HG02884 (cell line): ENCODE measurements at regions not wholly inside any gene's neighbourhood (a gene's known extent, or its start where the extent isn't known, plus 50 kb on each side); places are given as distances from the start of the nearest gene placed in this dataset.
"Not testable (repeated sequence)": the region's sequence is repeated elsewhere in the genome, so short reads cannot be mapped to it uniquely, and the experiment has no call there.

Source experiments
- ATAC-seq: cut with Tn5 transposase; IDR thresholded peaks from one replicate; pipeline ENCODE4 v1.9.1; 2021; ENCODE audit warnings: mild to moderate bottlenecking, moderate library complexity; ENCODE audit not compliant: unreplicated experiment

GRCh38 chr6:78500299-78501089 lies 366.9 kb upstream of the IRAK1BP1 start:
- no peak for ATAC-seq

GRCh38 chr6:78502386-78502887 lies 364.9 kb upstream of the IRAK1BP1 start:
- no peak for ATAC-seq

DNA sequence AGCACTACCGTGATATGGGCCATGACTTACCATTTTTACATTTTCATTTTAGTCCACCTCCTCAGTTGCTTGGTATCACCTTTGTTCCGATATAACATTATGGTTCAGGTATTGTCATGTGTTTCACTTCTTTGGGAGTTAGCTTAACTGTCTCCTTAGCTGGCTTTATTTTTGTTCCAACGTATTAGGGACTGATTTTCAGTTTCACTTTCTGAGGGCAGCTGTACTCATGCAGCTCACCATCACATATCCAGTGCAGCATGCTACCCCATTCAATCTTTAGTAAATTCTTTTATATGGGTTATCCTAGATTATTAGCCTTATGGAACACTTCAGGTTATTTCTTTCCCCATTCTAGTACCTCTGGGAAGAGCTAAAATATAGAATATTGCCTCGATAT lies 362.2 kb upstream of the IRAK1BP1 start:
- ATAC-seq, result no peak

DNA sequence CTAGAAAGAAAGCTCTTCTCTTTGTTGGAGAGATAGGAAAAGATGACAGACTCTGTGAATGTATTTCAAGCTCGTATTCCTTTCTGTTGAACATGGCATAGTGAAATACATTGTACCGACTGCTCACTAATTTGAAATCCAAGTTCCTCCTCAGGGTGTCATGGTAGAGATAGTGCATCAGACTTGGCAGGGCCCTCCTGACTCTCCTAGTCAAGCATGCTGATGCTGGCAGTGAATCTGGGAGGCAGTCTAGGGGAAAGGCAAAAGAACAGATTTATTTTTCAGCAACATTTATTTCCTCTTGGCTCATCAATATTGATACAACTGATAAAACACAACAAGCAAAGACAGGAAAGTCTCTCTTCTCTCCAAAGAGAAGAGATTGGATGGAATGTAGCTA lies 356.3 kb upstream of the IRAK1BP1 start:
- no peak for ATAC-seq

DNA sequence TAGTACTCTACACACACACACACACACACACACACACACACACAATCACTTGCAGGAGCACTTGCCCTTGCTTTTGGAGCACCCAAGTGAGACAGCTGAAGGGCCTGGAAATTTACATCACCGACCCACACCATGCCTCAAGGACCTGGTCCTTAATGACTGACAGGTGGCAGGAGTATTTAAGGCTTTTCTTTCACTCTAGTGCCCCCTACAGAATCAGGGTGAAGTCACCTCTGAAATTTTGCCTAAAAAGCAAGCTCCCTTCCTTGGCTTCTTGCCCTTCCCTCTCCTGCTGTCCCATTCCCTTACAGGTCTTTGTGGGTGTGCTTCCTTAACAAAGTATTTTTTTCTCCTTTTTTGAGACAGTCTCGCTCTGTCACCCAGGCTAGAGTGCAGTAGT lies 353.5 kb upstream of the IRAK1BP1 start:
- no peak for ATAC-seq

GRCh38 chr6:78515271-78515670 lies 352.1 kb upstream of the IRAK1BP1 start:
- no peak for ATAC-seq

DNA sequence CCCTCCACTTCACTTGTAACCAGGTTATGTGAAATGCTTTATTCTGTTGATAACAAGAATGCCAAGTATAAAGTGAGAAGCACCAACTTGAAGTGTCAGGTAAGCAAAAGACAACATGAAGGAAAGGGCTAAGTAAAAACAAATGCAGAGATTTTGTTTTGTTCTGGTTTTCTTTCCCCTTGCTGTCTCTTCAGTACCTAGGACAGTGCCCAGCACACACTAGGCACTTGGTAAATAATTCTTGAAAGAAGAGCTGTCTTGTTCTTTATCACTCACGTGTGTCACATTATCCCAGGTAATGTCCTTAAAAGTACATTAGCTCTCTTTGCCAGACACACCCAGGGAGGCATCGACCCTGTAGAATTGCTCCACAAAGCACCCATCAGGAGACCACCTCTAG lies 350.0 kb upstream of the IRAK1BP1 start:
- ATAC-seq, result no peak

DNA sequence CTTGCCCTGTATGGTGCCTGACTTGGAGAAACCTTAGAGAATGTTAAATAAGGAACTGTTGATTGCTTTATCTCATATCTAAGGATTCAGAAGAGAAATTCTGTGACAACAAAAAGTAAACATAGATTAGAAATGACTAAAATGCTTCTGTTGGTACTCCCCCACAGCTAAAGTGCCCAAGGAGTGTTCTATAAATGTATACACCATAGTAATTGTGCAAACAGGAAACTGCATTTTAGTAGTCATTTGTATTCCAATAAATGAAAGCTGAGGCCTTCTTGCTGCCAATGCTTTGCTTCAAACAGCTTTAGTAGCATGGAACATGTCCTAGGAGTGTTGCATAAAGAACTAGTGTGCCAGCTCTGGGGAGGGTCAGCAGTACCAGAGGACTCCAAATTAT lies 343.7 kb upstream of the IRAK1BP1 start:
- ATAC-seq, result no peak

GRCh38 chr6:78525976-78526375 lies 341.4 kb upstream of the IRAK1BP1 start:
- no peak for ATAC-seq

GRCh38 chr6:78526432-78526831 lies 340.9 kb upstream of the IRAK1BP1 start:
- no peak for ATAC-seq

GRCh38 chr6:78528926-78529325 lies 338.4 kb upstream of the IRAK1BP1 start:
- ATAC-seq, result no peak

- ATAC-seq, result no peak
Observed at GRCh38 chr6:78530208-78530607, 337.1 kb upstream of the IRAK1BP1 start.

- ATAC-seq, result no peak
Observed at GRCh38 chr6:78533426-78533825, 333.9 kb upstream of the IRAK1BP1 start.

DNA sequence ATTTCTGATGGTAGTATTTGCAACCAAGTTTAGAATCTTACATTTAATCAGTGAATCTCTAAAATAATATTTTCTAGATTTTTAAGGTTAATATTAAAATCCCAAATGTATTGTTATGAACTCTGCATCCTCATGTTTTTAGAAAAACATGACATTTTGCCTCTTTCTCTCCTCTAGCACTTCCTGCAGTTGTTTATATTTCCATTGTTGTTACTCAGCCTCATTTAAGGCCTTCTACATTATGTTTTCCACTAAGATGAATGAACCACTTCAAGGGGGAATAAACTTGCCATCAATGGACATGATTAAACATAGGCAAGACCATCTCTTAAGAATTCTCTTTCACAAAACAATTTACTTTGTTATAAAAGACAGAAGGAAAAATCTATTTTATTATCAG lies 333.5 kb upstream of the IRAK1BP1 start:
- ATAC-seq, result no peak

DNA sequence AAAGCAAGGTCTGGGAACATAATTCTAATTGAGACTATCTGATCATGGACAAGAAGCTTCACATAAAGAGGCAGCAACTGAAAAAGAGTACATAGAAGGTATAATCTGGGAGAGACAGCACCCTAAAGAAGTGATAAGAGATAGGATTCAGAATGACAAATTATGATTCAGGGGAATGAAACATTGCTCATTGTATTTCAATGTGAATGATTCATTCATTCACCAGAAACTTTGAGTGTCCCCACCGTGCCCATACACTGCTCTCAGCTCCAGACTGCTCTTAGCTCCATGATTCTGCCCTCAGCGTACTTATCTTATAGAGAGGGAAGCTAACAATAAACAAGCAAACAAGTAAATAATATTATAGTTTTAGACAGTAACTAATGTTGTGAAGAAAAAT lies 329.3 kb upstream of the IRAK1BP1 start:
- no peak for ATAC-seq

DNA sequence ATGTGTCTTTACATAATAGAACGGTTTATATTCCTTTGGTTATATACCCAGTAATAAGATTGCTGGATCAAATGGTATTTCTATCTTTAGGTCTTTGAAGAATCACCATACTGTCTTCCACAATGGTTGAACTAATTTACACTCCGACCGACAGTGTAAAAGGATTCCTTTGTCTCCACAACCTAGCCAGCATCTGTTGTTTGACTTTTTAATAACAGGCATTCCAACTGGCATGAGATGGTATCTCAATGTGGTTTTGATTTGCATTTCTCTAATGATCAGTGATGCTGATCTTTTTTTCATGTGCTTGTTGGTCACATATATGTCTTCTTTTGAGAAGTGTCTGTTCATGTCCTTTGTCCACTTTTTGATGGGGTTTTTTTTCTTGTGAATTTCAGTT lies 319.7 kb upstream of the IRAK1BP1 start:
- ATAC-seq, result not testable (repeated sequence)

DNA sequence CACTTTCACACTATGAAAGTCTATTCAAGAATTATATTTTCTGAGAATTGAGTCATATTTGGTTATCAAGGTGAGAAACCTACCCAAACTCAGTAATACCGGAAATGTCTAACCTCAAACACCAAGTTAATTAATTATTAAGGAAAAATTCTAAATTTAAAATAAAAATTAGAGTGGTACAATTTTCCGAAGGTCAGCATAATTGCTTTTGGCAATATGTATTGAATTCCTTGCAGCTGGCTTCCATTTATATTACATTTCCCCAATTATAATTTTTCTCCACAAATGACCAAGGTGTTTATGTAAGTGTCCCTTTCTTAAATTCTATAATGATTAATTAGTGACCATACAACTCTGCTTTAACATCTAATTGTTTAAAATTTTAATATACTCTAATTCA lies 316.0 kb upstream of the IRAK1BP1 start:
- ATAC-seq, result no peak

- no peak for ATAC-seq
Observed at GRCh38 chr6:78552435-78552834, 314.9 kb upstream of the IRAK1BP1 start.

- ATAC-seq, result no peak
Observed at GRCh38 chr6:78554341-78554740, 313.0 kb upstream of the IRAK1BP1 start.

DNA sequence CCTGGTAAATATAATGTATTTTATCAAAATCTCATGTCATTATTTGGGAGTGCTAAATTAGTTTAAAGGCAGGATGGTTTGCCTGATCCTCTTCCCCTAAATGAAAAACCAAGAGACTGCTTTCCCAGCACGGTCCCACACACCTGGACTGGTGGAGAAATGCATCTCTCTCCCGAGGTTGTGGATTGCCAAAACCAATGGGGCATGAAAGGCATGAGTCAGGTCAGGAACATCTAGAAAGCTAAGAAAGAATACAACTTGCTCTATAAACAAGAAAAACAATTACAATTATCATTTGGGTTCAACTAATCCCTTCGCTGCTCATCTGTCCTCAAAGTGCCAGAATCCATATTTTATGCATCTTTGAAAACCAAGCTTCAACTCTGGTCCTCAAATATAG lies 308.3 kb upstream of the IRAK1BP1 start:
- ATAC-seq, result no peak

DNA sequence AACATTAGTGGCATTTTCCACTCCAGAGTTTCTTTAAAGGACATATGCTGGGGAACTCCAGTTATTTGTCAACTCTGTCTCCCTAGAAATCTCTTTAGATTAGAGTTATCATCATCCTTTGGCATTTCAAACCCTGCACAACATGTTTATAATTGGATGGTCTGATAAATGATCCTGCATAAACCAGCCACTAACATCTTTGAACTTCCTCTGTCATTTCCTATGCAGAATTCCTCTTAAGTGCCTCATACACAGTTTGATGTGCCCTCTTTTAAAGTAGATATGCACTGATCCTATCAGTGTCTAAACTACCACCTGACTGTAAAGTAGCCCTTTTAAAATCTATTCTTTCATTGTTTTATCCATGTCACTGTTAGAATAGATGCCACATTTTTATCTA lies 306.3 kb upstream of the IRAK1BP1 start:
- no peak for ATAC-seq

DNA sequence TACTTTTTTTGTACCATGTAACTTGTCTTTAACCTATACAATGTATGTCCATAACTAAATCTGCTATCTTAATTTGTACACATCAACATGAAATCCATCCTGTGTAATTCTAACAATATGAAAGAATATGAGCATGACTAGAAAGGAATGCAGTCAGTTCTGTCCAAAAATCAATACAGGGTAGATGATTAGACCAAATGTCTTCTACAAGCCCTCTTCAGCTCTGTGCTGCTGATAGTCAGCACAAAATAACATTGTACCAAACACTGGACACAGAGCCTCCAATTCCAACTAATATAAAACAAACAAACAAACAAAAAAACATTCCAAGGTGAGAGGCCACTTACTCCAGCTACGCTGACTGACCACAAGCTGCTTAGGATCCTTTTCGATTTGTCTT lies 301.4 kb upstream of the IRAK1BP1 start:
- no peak for ATAC-seq

DNA sequence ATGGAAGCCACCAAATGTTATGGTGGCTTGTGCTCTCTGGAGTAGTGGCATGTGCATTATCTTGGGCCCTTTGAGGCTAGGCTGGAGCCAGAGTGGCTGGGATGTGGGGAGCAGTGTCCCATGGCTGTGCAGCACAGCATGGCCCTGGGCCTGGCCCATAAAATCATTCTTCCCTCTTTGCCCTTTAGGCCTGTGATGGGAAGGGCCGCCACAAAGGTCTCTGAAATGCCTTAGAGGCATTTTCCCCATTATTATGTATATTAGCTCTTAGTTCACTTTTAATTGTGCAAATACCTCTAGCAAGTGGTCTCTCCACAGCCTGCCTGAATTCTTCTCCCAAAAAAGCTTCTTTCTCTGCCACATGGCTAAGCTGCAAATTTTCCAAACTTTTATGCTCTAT lies 297.3 kb upstream of the IRAK1BP1 start:
- no peak for ATAC-seq
